Central memory CD8-positive, alpha-beta T cell (primary cell): ENCODE measurements at regions not wholly inside any gene's neighbourhood (a gene's known extent, or its start where the extent isn't known, plus 50 kb on each side); places are given as distances from the start of the nearest gene placed in this dataset.

Experiments used
- ATAC-seq: fragments of 150-1000 bp; cut with Tn5 transposase; replicated peaks from 2 replicates; pipeline ENCODE4 v1.10.0; 2022; ENCODE audit warnings: mild to moderate bottlenecking, moderate FRiP score, moderate number of reproducible peaks; ENCODE audit not compliant: poor library complexity, severe bottlenecking; ENCODE audit errors: extremely low read depth
- DNase-seq, 2 donors: peaks; one replicate each; pipeline ENCODE4 v3.0.0; 2021; ENCODE audit warnings: low spot score in 2 of 2
- H3K27ac Mint-ChIP-seq: one replicate; pipeline ENCODE4 v1.8.0; 2022; ENCODE audit warnings: low read depth, mild to moderate bottlenecking, moderate library complexity, mixed read lengths
- H3K27me3 Mint-ChIP-seq: one replicate; pipeline ENCODE4 v1.8.0; 2022; ENCODE audit warnings: mixed read lengths
- H3K36me3 Mint-ChIP-seq: one replicate; pipeline ENCODE4 v1.8.0; 2022; ENCODE audit warnings: mild to moderate bottlenecking, moderate library complexity, mixed read lengths; ENCODE audit not compliant: insufficient read depth
- H3K4me1 Mint-ChIP-seq: one replicate; pipeline ENCODE4 v1.8.0; 2022; ENCODE audit warnings: mixed read lengths
- H3K4me3 Mint-ChIP-seq: one replicate; pipeline ENCODE4 v1.8.0; 2022; ENCODE audit warnings: mild to moderate bottlenecking, moderate library complexity, mixed read lengths
- H3K9me3 Mint-ChIP-seq: one replicate; pipeline ENCODE4 v1.8.0; 2022; ENCODE audit warnings: mixed read lengths

DNA sequence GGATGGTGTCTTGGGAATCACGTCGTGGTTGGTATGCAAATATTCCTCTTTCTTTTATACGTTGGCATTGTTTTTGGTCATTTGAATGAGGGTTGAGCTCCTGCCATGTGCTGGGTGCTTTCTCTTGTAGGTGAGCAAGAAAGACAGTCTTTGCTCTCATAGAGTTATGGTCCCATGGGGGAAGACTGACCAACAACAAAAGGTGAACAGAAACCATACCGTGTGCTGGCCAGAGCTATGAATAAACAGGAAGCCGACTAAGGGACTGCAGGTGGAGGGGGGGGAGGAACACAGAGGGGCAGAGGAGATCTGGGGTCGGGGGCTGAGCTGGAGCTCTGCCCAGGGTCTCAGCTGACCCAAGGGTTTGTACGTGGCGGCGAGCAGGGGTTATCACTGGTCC, 245.3 kb downstream of the CTTN start:
- ATAC-seq (no peak), DNase-seq (no peak)
- Mint-ChIP-seq H3K4me3 (no peak overlapping the region), H3K4me1 (no peaks in the 10 kb centered on the region), H3K27ac (no peak overlapping the region), H3K27me3 (peaks cover 76% of the 10 kb centered on the region), H3K36me3 (peaks cover 2% of the 10 kb centered on the region), H3K9me3 (no peaks in the 10 kb centered on the region)

DNA sequence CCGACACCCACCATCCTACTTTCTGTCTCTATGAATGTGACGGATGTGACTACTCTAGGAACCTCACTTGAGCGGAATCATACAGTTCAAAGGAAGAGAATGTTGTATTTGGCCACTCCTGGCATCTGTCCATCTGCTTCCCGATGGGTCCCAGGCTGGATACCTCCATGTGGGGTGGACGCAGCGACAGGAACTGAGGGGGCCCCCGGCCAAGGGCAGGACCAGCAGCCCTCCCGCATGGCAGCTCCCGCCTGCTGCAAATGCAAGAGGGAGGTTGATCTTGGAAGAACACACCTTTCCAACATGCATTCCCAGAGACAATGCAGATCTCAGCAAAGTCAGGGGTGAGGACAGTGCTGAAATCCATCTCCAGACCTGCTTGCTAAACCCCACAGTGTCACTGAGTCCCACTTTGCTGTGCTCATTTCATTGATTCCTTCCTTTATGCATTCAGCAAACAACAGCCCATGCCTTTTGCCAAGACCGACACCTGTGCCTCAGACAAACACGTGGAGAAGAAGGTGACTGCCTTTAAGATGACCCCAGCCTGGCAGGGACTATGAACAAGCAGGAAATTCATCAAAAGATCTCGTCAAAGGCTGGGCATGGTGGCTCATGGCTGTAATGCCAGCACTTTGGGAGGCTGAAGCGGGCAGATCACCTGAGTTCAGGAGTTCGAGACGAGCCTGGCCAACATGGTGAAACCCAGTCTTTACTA, 246.2 kb downstream of the CTTN start:
- Mint-ChIP-seq H3K4me1 (no peaks in the 10 kb centered on the region), H3K4me3 (no peak overlapping the region), H3K9me3 (no peaks in the 10 kb centered on the region), H3K27me3 (peaks cover 76% of the 10 kb centered on the region), H3K36me3 (peaks cover 2% of the 10 kb centered on the region), H3K27ac (no peak overlapping the region)
- ATAC-seq = no peak
- no peak for DNase-seq

DNA sequence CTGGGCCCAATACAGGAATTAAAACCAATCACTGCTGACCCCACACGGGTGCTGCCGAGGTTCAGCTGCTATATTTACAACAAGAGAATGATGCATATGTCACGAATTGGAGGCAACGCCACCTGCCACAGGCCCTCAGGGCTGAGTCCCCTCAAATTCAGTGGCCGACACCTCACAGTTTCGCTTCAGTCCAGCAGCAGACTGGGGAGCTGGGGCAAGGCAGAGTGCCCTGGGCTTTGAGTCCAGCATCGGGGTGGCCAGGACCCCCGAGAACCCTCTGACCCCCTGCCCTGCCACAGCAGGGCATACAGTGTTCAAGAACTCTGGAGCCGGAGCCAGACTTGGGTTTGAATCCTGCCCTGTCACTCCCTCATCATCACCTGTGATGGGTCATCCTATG, 247.2 kb downstream of the CTTN start:
- DNase-seq (no peak), ATAC-seq (no peak)
- no peak overlapping the region for H3K27ac Mint-ChIP-seq

DNA sequence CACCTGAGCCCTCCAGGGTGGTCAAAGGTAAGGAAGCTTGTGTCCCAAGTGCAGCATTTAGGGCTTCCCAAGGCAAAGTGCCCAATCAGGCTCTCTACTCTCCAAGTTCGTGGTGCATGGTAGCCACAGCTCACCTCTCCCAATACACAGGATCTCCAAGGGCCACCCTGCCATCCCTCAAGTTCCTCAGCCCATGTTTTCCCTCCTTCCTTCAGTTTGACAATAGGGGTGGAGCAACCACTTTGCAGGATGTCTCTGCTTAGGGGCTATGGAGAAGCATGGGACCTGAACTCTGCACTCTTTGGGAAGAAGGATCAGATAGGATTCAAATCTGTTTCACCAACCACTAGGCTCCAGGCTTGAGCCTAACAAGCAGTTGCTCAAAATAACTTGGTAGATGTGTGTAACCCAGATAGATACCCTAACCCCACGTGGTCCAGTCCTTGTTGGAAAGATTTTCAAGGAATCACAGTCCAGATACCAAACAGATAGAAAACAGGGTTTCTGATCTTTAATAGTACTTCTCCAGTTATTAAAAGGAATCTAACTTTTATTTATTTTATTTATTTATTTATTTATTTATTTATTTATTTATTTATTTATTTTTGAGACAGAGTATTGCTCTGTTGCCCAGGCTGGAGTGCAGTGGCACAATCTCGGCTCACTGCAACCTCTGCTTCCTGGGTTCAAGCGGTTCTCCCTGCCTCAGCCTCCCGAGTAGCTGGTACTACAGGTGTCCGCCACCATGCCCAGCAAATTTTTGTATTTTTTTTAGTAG, 248.1 kb downstream of the CTTN start:
- no peak overlapping the region for H3K27ac Mint-ChIP-seq
- H3K27me3 Mint-ChIP-seq = peaks cover 59% of the 10 kb centered on the region
- no peak for DNase-seq
- no peak overlapping the region for H3K4me3 Mint-ChIP-seq
- H3K4me1 Mint-ChIP-seq = no peaks in the 10 kb centered on the region
- H3K36me3 Mint-ChIP-seq = peaks cover 2% of the 10 kb centered on the region
- no peaks in the 10 kb centered on the region for H3K9me3 Mint-ChIP-seq
- no peak for ATAC-seq

More for the DNA sequence above, 247.2 kb downstream of the CTTN start:
- Mint-ChIP-seq H3K36me3 (peaks cover 2% of the 10 kb centered on the region), H3K27me3 (peaks cover 65% of the 10 kb centered on the region), H3K4me3 (no peak overlapping the region), H3K9me3 (no peaks in the 10 kb centered on the region), H3K4me1 (no peaks in the 10 kb centered on the region)

DNA sequence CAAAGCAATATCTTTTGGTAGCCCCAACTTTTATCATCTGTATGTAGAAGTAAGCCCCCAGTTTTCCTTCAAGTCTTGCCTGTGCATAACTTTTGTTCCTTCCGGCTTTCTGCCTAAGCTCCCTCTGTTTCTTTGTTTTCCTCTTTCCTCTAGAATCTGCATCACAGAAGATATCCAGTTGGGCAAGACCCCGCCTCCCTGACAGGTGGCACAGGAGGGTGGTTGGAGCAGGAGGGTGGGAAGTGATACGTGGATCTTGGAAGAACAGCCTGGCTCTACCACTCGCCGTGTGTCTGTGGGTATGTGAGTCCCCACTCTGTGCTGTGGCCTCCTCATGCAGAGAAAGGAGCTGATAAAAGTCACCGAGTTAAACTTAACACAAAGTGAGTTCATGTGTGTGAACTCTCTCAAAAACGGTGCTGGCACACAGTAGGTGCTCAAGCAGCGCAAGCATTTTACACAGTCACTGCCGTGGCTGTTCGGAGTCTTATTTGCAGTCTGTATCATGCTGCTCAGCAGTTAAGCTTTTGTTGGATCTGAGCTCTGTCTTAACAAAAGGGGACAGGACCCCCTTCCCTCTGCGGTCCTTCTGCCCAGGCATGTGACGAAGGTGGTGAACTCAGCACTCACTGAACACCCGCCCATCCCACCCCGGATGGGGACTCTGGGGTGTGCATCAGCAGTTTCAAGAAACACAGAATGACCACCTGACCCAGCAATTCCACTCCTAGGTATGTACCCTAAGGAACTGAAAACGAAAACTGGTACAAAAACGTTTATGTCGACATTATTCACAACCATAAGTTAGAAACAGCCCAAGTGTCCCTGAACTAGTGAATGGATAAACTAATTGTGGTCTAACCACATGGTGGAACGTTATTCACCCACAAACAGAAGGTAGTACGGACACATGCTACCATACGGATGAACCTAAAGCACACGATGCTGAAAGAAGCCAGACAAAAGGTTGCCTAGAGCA, 249.1 kb downstream of the CTTN start:
- no peak overlapping the region for H3K4me3 Mint-ChIP-seq
- H3K36me3 Mint-ChIP-seq = peaks cover 2% of the 10 kb centered on the region

DNA sequence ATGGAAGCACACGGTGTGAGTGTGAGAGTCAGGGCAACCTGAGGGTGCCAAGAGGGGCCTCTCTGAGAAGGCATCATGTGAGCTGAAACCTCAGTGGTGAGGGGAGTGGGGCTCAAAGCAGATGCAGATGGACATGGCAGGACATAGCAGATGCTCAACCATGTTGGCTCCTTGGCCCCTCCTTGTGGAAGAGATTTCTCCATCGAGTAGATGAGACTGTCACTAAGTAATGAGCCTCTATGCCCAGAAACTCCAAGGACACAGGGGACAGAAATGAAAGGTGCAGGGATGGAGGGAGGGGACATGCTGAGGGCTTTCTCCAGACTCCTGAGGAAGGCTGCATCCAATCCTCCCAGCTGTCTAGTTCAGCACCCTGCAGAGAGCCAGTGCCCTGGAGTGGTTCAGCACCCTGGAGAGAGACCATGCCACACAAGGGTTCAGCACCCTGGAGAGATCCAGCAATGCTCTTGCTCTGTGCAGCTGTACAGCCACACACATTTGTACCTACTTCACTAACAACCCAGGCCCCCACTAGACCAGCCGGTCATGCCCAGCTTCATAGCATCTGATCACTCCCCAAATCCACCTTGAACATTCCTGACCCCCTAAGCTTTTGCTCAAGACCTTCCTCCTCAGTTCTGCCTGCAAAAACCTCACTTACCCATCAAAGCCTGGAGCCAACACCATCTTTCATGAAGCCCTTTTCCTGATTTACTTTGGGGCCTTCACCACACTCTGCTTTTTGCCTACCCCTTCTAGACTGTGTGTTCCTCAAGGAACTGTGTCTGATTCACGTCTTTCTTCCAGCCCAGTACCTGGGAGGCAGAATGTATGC, 252.0 kb downstream of the CTTN start:
- no peak for DNase-seq
- H3K9me3 Mint-ChIP-seq = no peaks in the 10 kb centered on the region
- H3K4me1 Mint-ChIP-seq = no peaks in the 10 kb centered on the region
- ATAC-seq = no peak
- no peak overlapping the region for H3K4me3 Mint-ChIP-seq
- H3K27me3 Mint-ChIP-seq = peaks cover 42% of the 10 kb centered on the region
- H3K27ac Mint-ChIP-seq = no peak overlapping the region
- H3K36me3 Mint-ChIP-seq = peaks cover 2% of the 10 kb centered on the region

More for the DNA sequence above, 249.1 kb downstream of the CTTN start:
- H3K9me3 Mint-ChIP-seq = no peaks in the 10 kb centered on the region
- peaks cover 56% of the 10 kb centered on the region for H3K27me3 Mint-ChIP-seq
- no peaks in the 10 kb centered on the region for H3K4me1 Mint-ChIP-seq
- H3K27ac Mint-ChIP-seq = no peak overlapping the region
- ATAC-seq = no peak
- no peak for DNase-seq

DNA sequence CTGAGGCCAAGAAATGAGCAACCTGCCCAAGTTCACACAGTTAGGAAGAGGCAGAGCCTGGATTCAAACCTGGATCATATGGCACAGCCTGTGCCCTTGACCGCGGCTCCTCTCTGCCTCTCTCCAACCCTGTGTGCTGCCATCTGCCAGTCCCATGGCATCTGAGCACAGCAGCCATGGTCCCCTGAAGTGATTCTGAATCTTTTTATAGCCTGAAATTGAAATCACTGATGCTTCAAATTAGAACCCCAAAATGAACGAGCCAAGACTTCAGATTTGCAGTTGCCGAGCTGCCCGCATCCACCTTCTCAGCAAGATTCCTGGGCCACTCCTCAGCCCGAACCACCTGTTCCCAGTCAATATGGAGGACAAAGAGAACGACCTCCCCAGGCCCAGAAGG, 252.7 kb downstream of the CTTN start:
- no peak overlapping the region for H3K27ac Mint-ChIP-seq
- peaks cover 45% of the 10 kb centered on the region for H3K27me3 Mint-ChIP-seq
- no peaks in the 10 kb centered on the region for H3K9me3 Mint-ChIP-seq
- no peak for ATAC-seq
- no peak for DNase-seq
- no peak overlapping the region for H3K4me3 Mint-ChIP-seq
- H3K4me1 Mint-ChIP-seq = no peaks in the 10 kb centered on the region
- H3K36me3 Mint-ChIP-seq = peaks cover 2% of the 10 kb centered on the region

DNA sequence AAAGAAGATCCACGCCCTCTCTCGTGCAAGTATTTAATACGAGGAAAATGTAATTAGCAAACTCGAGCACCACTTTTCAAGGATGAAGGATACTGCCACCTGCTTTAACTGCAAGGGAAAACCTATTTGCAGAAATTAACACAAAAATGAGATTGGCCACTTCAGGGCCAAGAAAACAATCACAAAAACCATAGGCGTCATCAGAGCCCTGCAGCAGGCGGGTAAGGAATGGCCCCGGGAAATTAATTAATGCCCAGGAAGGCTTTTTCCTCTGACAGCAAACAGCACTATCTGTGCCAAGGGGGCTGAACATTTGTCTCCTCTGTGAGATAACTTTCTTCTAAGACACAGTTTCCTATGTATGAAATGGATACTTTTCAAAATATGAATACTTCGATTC, 255.7 kb downstream of the CTTN start:
- ATAC-seq = no peak
- Mint-ChIP-seq H3K27me3 (peaks cover 42% of the 10 kb centered on the region), H3K27ac (no peak overlapping the region), H3K4me3 (no peak overlapping the region), H3K36me3 (no peaks in the 10 kb centered on the region), H3K4me1 (no peaks in the 10 kb centered on the region), H3K9me3 (no peaks in the 10 kb centered on the region)
- DNase-seq = no peak

DNA sequence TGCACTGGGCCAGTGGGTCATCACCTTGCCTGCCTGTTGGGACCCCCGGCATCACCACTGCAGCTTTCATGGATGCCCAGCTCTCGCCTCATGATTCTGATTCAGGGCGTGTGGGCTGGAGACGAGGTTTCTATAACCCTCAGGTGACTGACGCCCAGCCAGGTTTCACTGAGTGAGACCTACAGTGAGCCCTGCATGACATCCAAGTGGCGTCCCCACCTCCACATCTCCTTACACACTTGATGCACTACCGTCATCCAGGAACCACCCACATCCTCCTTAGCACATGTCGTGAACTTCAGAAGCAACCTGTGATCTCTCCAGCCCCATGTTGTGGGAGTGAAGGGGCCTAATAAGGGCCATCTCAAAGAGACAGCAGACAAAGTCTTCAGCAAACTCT, 257.5 kb downstream of the CTTN start:
- Mint-ChIP-seq H3K9me3 (no peaks in the 10 kb centered on the region), H3K4me1 (no peaks in the 10 kb centered on the region), H3K27ac (no peak overlapping the region), H3K4me3 (no peak overlapping the region), H3K36me3 (no peaks in the 10 kb centered on the region), H3K27me3 (peaks cover 60% of the 10 kb centered on the region)
- ATAC-seq = no peak
- DNase-seq = no peak

DNA sequence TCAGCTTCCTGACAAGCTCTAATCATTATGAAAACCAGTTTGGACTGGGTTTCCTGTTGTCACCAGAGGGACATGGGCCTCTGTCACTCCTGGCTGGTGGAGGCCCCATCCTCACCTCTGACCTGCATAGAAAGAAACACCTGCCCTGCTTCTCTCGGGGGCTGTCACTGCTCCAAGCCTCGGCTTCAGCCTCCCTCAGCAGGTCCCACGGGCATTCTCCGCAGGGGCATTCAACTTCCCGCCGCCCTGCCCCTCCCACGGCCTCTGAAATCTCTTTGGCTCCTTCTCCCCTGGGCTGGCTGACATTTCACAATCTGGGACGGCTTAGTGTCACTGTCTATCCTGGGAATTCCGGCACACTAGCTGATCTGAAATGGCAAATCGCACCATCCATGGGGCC, 257.9 kb downstream of the CTTN start:
- ATAC-seq = no peak
- Mint-ChIP-seq H3K27me3 (peaks cover 65% of the 10 kb centered on the region), H3K4me1 (peaks cover under 1% of the 10 kb centered on the region), H3K27ac (no peak overlapping the region), H3K36me3 (no peaks in the 10 kb centered on the region), H3K4me3 (no peak overlapping the region), H3K9me3 (no peaks in the 10 kb centered on the region)
- no peak for DNase-seq

DNA sequence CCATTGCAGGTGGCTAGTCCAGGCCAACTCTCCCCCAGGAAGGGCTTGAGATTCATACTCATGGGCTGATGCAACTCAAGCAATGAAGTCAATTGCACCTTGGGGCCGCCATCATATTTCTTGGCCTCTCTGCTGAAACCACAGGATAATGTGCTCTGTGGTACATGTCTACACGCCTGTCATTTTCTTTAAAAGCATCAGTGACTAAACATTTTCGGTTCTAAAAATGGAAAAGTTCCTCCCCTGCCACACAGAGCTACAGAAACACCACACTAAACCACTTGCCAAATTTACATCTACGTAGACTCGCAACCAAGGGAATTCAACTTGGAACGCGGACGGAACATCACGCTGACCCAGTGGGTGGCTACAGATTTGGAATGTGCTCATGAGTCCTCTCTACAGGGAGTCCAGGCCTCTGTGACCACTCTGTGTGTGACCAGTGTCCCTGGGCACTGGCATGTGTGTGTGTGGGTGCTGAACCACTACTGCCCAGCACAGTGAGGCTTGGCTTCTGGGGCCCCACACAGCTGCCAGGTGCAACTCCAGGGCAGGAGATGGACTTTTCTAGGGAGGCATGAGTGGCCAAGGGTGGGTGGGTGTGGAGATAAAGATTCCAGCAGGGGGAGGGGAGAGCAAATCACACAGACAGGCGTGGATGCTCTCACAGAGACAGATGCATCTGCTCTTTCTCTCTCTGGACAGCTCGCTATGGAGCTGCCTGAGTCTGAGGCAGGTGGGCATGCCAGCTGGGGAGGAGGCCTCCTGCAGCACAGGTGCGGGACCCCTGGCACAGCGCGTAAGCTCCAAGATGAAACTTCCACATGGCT, 261.9 kb downstream of the CTTN start:
- peaks cover 6% of the 10 kb centered on the region for H3K4me1 Mint-ChIP-seq
- H3K27ac Mint-ChIP-seq = no peak overlapping the region
- no peak for ATAC-seq
- no peak for DNase-seq
- no peaks in the 10 kb centered on the region for H3K9me3 Mint-ChIP-seq
- no peaks in the 10 kb centered on the region for H3K36me3 Mint-ChIP-seq
- peaks cover 76% of the 10 kb centered on the region for H3K27me3 Mint-ChIP-seq
- no peak overlapping the region for H3K4me3 Mint-ChIP-seq
